ENCODE measurements at regions not wholly inside any gene's neighbourhood (a gene's known extent, or its start where the extent isn't known, plus 50 kb on each side); places are given as distances from the start of the nearest gene placed in this dataset.

DNA sequence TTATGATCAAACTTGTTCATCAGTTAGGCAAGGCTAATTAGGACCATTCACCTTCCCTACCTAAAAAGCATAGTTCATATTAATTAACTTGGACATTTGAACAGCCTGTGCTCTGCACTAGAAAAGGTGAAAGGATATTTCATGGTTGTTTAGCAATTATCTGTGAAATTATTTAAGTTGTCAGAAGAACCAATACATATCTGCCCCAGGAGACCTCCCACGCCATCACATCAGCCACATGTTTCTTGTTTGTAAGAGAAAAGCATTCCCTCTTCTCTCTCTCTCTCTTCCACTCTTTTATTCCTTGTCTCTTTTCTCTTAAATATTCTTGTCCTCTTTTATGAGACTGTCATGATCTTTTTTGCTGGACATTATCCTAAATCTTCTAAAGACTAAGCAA lies 282.0 kb upstream of the RND3 start:
- WGBS, 2 donors, result 81 to 84% methylated on average over 1 of the region's 1 CpG
- no peak overlapping the region for H3K4me3 ChIP-seq (ENCODE audit: low read depth, poor library complexity, severe bottlenecking)
- intact Hi-C loops (cut with DNase I; ENCODE audit: low total_unique reads), result no loop called here
- DNase-seq (ENCODE audit: low spot score in 2 of 2), result no peak
- TF ChIP-seq, protein P1, sequence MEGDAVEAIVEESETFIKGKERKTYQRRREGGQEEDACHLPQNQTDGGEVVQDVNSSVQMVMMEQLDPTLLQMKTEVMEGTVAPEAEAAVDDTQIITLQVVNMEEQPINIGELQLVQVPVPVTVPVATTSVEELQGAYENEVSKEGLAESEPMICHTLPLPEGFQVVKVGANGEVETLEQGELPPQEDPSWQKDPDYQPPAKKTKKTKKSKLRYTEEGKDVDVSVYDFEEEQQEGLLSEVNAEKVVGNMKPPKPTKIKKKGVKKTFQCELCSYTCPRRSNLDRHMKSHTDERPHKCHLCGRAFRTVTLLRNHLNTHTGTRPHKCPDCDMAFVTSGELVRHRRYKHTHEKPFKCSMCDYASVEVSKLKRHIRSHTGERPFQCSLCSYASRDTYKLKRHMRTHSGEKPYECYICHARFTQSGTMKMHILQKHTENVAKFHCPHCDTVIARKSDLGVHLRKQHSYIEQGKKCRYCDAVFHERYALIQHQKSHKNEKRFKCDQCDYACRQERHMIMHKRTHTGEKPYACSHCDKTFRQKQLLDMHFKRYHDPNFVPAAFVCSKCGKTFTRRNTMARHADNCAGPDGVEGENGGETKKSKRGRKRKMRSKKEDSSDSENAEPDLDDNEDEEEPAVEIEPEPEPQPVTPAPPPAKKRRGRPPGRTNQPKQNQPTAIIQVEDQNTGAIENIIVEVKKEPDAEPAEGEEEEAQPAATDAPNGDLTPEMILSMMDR (IDR thresholded peaks at IDR 0.05), result no peak
- no peak for TF ChIP-seq POLR2A (IDR thresholded peaks at IDR 0.05)

- no peak overlapping the region for H3K4me3 ChIP-seq (ENCODE audit: low read depth, poor library complexity, severe bottlenecking)
- WGBS, 2 donors, result 76 to 79% methylated on average over 5 of the region's 5 CpGs
- DNase-seq (ENCODE audit: low spot score in 2 of 2), result no peak
- intact Hi-C loops (cut with DNase I; ENCODE audit: low total_unique reads), result no loop called here
- TF ChIP-seq POLR2A (IDR thresholded peaks at IDR 0.05), result no peak
- TF ChIP-seq, protein P1 (IDR thresholded peaks at IDR 0.05), result no peak
Observed at GRCh38 chr2:150767991-150768746, 280.7 kb upstream of the RND3 start.

DNA sequence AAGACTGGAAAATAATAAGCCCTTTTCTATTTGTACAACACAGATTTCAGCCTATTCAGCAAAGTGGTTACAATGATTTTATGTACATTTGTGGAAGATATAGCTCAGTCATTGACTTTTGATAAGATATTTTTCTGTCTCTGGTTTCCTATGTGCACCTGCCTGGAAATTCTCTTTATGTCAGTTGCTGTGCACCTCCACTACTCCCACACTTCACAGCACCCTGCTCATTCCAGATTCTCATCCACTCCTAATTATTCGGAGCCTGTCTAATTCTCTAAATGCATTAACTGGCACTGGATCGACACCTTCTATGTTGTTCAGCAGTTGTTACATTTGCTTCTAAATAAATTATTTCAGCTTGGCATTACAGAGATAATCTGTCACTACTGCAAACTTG lies 275.1 kb upstream of the RND3 start:
- intact Hi-C loops (cut with DNase I; ENCODE audit: low total_unique reads), result no loop called here
- DNase-seq (ENCODE audit: low spot score in 2 of 2), result no peak
- WGBS, 2 donors, result 34 to 44% methylated on average over 2 of the region's 2 CpGs
- TF ChIP-seq, protein P1 (IDR thresholded peaks at IDR 0.05), result no peak
- TF ChIP-seq POLR2A (IDR thresholded peaks at IDR 0.05), result no peak
- no peak overlapping the region for H3K4me3 ChIP-seq (ENCODE audit: low read depth, poor library complexity, severe bottlenecking)

- 0% methylated on average over 1 of the region's 1 CpG for WGBS, 2 donors
- intact Hi-C loops (cut with DNase I; ENCODE audit: low total_unique reads), result no loop called here
- TF ChIP-seq POLR2A (IDR thresholded peaks at IDR 0.05), result no peak
- TF ChIP-seq, protein P1 (IDR thresholded peaks at IDR 0.05), result no peak
- DNase-seq (ENCODE audit: low spot score in 2 of 2), result no peak
- H3K4me3 ChIP-seq (ENCODE audit: low read depth, poor library complexity, severe bottlenecking), result no peak overlapping the region
Observed at GRCh38 chr2:150759531-150759930, 272.1 kb upstream of the RND3 start.

DNA sequence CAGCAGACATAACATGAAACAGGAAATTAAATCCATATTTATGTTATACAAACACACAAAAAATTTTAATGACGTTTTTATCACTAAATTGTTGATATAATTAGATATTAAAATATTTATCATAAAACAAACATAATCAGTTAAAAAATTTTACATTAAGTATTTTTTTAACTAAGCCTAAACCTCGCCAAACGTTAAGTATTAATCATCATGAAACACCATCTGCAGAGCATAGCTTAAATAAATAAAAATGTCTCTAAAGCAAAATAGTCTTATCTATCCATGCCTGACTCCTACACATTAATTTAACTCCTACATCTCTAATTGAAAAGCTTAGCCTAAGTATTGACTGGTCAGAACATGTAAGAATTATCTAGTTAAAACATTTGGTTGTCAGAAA lies 271.6 kb upstream of the RND3 start:
- 65 to 79% methylated on average over 3 of the region's 3 CpGs for WGBS, 2 donors
- TF ChIP-seq, protein P1 (IDR thresholded peaks at IDR 0.05), result no peak
- TF ChIP-seq POLR2A (IDR thresholded peaks at IDR 0.05), result no peak
- intact Hi-C loops (cut with DNase I; ENCODE audit: low total_unique reads), result no loop called here
- no peak for DNase-seq (ENCODE audit: low spot score in 2 of 2)
- no peak overlapping the region for H3K4me3 ChIP-seq (ENCODE audit: low read depth, poor library complexity, severe bottlenecking)

- TF ChIP-seq POLR2A (IDR thresholded peaks at IDR 0.05), result no peak
- TF ChIP-seq, protein P1 (IDR thresholded peaks at IDR 0.05), result no peak
- intact Hi-C loops (cut with DNase I; ENCODE audit: low total_unique reads), result no loop called here
- no peak for DNase-seq (ENCODE audit: low spot score in 2 of 2)
- no peak overlapping the region for H3K4me3 ChIP-seq (ENCODE audit: low read depth, poor library complexity, severe bottlenecking)
Observed at GRCh38 chr2:150752229-150752628, 264.8 kb upstream of the RND3 start.
